HepG2 (cell line): ENCODE measurements at regions not wholly inside any gene's neighbourhood (a gene's known extent, or its start where the extent isn't known, plus 50 kb on each side); places are given as distances from the start of the nearest gene placed in this dataset.

ENCODE experiments used
- CC2D1A ChIP-seq: sonication (generic); formaldehyde crosslinking; IDR thresholded peaks from 2 replicates; pipeline ENCODE4 v1.8.1; 2023; ENCODE audit warnings: mild to moderate bottlenecking, missing genetic modification reagents
- GATAD1 ChIP-seq: IDR thresholded peaks from 2 replicates; pipeline ENCODE4 v1.6.1; 2016; ENCODE audit warnings: missing genetic modification reagents, missing compliant biosample characterization
- HOXA3 ChIP-seq: sonication (generic); formaldehyde crosslinking; IDR thresholded peaks from 2 replicates; pipeline ENCODE4 v1.5.0; 2020; ENCODE audit warnings: missing genetic modification reagents
- MAF1 ChIP-seq: sonication (generic); formaldehyde crosslinking; IDR thresholded peaks from 2 replicates; pipeline ENCODE4 v1.5.0; 2020; ENCODE audit warnings: missing genetic modification reagents, borderline replicate concordance
- MYNN ChIP-seq: sonication (generic); formaldehyde crosslinking; IDR thresholded peaks from 2 replicates; pipeline ENCODE4 v1.4.0; 2020; ENCODE audit warnings: mild to moderate bottlenecking, low read depth, missing genetic modification reagents
- SRSF1 ChIP-seq: fragments of 200-400 bp; formaldehyde crosslinking; optimal IDR thresholded peaks from 2 replicates; pipeline ENCODE3; 2017; ENCODE audit warnings: mild to moderate bottlenecking, low read depth, low read length, moderate library complexity
- TAF15 ChIP-seq: fragments of 200-400 bp; formaldehyde crosslinking; IDR thresholded peaks from one replicate; pipeline ENCODE4 v1.6.1; 2018; ENCODE audit warnings: mild to moderate bottlenecking, low read depth, low read length; ENCODE audit not compliant: poor library complexity, severe bottlenecking
- ZNF331 ChIP-seq: sonication (generic); formaldehyde crosslinking; IDR thresholded peaks from 2 replicates; pipeline ENCODE4 v1.4.0; 2020; ENCODE audit warnings: missing genetic modification reagents
- ZNF567 ChIP-seq: sonication (generic); formaldehyde crosslinking; IDR thresholded peaks from 2 replicates; pipeline ENCODE4 v1.8.1; 2023; ENCODE audit warnings: mild to moderate bottlenecking, missing genetic modification reagents, borderline replicate concordance
- ZNF572 ChIP-seq: sonication (generic); formaldehyde crosslinking; IDR thresholded peaks from 2 replicates; pipeline ENCODE4 v1.5.1; 2020; ENCODE audit warnings: mild to moderate bottlenecking, missing genetic modification reagents
- ZSCAN30 ChIP-seq: sonication (generic); formaldehyde crosslinking; IDR thresholded peaks from 2 replicates; pipeline ENCODE4 v1.5.0; 2020; ENCODE audit warnings: mild to moderate bottlenecking, missing genetic modification reagents
- TF ChIP-seq, protein P1 (sequence below): IDR thresholded peaks from 2 replicates; pipeline ENCODE4 v1.6.1; 2016; ENCODE audit warnings: missing compliant biosample characterization, missing genetic modification reagents, borderline replicate concordance
- TF ChIP-seq, protein P2 (sequence below): sonication (generic); formaldehyde crosslinking; IDR thresholded peaks from 2 replicates; pipeline ENCODE4 v1.5.1; 2020; ENCODE audit warnings: mild to moderate bottlenecking, missing genetic modification reagents, moderate library complexity
- TF ChIP-seq, protein P3 (sequence below): sonication (generic); formaldehyde crosslinking; IDR thresholded peaks from 2 replicates; pipeline ENCODE4 v1.4.0; 2020; ENCODE audit warnings: missing genetic modification reagents, borderline replicate concordance
- TF ChIP-seq, protein P4 (sequence below), 2 experiments: sonication (generic) in 1 of 2; formaldehyde crosslinking in 1 of 2; IDR thresholded peaks; 2 replicates each; pipeline versions ENCODE4 v1.4.0 to v1.6.1; 2018 to 2020; ENCODE audit warnings: missing genetic modification reagents in 2 of 2, borderline replicate concordance in 1 of 2, low read depth in 1 of 2, mild to moderate bottlenecking in 1 of 2, missing biosample characterization in 1 of 2
- TF ChIP-seq, protein P5 (sequence below): sonication (generic); formaldehyde crosslinking; IDR thresholded peaks from 2 replicates; pipeline ENCODE4 v1.9.0; 2021; ENCODE audit warnings: missing genetic modification reagents, borderline replicate concordance

DNA sequence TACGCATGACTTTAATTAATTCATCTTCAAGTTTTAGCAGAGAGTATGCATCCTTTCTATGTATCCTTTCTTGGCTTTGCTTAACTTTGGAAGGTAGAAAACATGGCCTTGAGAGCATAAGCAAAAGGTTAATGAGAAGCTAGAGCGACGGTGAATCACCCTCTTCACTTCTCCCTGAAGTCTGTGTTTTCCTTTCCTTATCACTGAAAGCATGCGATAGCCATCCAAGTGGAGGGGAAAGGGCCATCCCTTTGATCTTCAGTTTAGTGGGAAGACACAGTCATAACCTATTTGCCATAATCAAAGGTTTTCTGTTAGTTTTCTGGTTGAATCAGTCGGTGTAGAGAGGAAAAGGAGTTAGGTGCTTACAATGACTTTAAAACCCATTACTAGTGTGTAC lies 354.0 kb upstream of the ROBO2 start (continued):
- TF ChIP-seq, protein P1, sequence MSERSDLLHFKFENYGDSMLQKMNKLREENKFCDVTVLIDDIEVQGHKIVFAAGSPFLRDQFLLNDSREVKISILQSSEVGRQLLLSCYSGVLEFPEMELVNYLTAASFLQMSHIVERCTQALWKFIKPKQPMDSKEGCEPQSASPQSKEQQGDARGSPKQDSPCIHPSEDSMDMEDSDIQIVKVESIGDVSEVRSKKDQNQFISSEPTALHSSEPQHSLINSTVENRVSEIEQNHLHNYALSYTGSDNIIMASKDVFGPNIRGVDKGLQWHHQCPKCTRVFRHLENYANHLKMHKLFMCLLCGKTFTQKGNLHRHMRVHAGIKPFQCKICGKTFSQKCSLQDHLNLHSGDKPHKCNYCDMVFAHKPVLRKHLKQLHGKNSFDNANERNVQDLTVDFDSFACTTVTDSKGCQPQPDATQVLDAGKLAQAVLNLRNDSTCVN (CRISPR knock-in tag): no peak
- TF ChIP-seq, protein P2, sequence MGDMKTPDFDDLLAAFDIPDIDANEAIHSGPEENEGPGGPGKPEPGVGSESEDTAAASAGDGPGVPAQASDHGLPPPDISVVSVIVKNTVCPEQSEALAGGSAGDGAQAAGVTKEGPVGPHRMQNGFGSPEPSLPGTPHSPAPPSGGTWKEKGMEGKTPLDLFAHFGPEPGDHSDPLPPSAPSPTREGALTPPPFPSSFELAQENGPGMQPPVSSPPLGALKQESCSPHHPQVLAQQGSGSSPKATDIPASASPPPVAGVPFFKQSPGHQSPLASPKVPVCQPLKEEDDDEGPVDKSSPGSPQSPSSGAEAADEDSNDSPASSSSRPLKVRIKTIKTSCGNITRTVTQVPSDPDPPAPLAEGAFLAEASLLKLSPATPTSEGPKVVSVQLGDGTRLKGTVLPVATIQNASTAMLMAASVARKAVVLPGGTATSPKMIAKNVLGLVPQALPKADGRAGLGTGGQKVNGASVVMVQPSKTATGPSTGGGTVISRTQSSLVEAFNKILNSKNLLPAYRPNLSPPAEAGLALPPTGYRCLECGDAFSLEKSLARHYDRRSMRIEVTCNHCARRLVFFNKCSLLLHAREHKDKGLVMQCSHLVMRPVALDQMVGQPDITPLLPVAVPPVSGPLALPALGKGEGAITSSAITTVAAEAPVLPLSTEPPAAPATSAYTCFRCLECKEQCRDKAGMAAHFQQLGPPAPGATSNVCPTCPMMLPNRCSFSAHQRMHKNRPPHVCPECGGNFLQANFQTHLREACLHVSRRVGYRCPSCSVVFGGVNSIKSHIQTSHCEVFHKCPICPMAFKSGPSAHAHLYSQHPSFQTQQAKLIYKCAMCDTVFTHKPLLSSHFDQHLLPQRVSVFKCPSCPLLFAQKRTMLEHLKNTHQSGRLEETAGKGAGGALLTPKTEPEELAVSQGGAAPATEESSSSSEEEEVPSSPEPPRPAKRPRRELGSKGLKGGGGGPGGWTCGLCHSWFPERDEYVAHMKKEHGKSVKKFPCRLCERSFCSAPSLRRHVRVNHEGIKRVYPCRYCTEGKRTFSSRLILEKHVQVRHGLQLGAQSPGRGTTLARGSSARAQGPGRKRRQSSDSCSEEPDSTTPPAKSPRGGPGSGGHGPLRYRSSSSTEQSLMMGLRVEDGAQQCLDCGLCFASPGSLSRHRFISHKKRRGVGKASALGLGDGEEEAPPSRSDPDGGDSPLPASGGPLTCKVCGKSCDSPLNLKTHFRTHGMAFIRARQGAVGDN (CRISPR knock-in tag): no peak
- TF ChIP-seq ZNF331 (peak; percentile 88), ZSCAN30 (CRISPR knock-in tag) (no peak), ZNF567 (CRISPR knock-in tag) (no peak), SRSF1 (no peak), GATAD1 (peak; percentile 41; the same call in 1 of the 2 replicates), TAF15 (no peak), MAF1 (CRISPR knock-in tag) (no peak), MYNN (CRISPR knock-in tag) (no peak), CC2D1A (CRISPR knock-in tag) (no peak), HOXA3 (CRISPR knock-in tag) (0 out of 2 replicates have a peak, but pooled peaks have one; percentile 31), ZNF572 (CRISPR knock-in tag) (no peak)
- TF ChIP-seq, protein P3, sequence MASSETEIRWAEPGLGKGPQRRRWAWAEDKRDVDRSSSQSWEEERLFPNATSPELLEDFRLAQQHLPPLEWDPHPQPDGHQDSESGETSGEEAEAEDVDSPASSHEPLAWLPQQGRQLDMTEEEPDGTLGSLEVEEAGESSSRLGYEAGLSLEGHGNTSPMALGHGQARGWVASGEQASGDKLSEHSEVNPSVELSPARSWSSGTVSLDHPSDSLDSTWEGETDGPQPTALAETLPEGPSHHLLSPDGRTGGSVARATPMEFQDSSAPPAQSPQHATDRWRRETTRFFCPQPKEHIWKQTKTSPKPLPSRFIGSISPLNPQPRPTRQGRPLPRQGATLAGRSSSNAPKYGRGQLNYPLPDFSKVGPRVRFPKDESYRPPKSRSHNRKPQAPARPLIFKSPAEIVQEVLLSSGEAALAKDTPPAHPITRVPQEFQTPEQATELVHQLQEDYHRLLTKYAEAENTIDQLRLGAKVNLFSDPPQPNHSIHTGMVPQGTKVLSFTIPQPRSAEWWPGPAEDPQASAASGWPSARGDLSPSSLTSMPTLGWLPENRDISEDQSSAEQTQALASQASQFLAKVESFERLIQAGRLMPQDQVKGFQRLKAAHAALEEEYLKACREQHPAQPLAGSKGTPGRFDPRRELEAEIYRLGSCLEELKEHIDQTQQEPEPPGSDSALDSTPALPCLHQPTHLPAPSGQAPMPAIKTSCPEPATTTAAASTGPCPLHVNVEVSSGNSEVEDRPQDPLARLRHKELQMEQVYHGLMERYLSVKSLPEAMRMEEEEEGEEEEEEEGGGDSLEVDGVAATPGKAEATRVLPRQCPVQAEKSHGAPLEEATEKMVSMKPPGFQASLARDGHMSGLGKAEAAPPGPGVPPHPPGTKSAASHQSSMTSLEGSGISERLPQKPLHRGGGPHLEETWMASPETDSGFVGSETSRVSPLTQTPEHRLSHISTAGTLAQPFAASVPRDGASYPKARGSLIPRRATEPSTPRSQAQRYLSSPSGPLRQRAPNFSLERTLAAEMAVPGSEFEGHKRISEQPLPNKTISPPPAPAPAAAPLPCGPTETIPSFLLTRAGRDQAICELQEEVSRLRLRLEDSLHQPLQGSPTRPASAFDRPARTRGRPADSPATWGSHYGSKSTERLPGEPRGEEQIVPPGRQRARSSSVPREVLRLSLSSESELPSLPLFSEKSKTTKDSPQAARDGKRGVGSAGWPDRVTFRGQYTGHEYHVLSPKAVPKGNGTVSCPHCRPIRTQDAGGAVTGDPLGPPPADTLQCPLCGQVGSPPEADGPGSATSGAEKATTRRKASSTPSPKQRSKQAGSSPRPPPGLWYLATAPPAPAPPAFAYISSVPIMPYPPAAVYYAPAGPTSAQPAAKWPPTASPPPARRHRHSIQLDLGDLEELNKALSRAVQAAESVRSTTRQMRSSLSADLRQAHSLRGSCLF (CRISPR knock-in tag): no peak
- TF ChIP-seq, protein P4, sequence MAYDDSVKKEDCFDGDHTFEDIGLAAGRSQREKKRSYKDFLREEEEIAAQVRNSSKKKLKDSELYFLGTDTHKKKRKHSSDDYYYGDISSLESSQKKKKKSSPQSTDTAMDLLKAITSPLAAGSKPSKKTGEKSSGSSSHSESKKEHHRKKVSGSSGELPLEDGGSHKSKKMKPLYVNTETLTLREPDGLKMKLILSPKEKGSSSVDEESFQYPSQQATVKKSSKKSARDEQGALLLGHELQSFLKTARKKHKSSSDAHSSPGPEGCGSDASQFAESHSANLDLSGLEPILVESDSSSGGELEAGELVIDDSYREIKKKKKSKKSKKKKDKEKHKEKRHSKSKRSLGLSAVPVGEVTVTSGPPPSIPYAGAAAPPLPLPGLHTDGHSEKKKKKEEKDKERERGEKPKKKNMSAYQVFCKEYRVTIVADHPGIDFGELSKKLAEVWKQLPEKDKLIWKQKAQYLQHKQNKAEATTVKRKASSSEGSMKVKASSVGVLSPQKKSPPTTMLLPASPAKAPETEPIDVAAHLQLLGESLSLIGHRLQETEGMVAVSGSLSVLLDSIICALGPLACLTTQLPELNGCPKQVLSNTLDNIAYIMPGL (CRISPR knock-in tag; IDR thresholded peaks at IDR 0.05; ENCODE audit: borderline replicate concordance in 1 of 2, low read depth in 1 of 2): peak in 1 of 2 experiments; percentile 36; a peak in 1 of 4 replicates
- TF ChIP-seq, protein P5, sequence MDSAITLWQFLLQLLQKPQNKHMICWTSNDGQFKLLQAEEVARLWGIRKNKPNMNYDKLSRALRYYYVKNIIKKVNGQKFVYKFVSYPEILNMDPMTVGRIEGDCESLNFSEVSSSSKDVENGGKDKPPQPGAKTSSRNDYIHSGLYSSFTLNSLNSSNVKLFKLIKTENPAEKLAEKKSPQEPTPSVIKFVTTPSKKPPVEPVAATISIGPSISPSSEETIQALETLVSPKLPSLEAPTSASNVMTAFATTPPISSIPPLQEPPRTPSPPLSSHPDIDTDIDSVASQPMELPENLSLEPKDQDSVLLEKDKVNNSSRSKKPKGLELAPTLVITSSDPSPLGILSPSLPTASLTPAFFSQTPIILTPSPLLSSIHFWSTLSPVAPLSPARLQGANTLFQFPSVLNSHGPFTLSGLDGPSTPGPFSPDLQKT (CRISPR knock-in tag): no peak
